GM12878 (cell line): ENCODE measurements at regions not wholly inside any gene's neighbourhood (a gene's known extent, or its start where the extent isn't known, plus 50 kb on each side); places are given as distances from the start of the nearest gene placed in this dataset.
A peak's percentile ranks its signal among the peaks of the same experiment; 100 is the strongest.

Experiments
- CHD4 ChIP-seq: fragments of 200-600 bp; sonication (generic); IDR thresholded peaks from 2 replicates; pipeline ENCODE4 v1.6.1; 2016; ENCODE audit warnings: mild to moderate bottlenecking
- ETV6 ChIP-seq, 2 experiments: fragments of 450-650 bp in 1 of 2; IDR thresholded peaks in 1 of 2; conservative IDR thresholded peaks in 1 of 2; 2 replicates each; pipeline ENCODE4 v1.6.1; 2014; ENCODE audit warnings: antibody characterized with exemption in 1 of 2, borderline replicate concordance in 1 of 2, low read depth in 1 of 2, mild to moderate bottlenecking in 1 of 2, moderate library complexity in 1 of 2
- GATAD2B ChIP-seq: fragments of 450-650 bp; conservative IDR thresholded peaks from 2 replicates; pipeline ENCODE4 v1.6.1; 2017; ENCODE audit warnings: low read depth, mild to moderate bottlenecking, moderate library complexity
- HCFC1 ChIP-seq: fragments of 150-350 bp; IDR thresholded peaks from 2 replicates; pipeline ENCODE4 v1.6.1; 2014; ENCODE audit warnings: low read length
- NFYB ChIP-seq: IDR thresholded peaks from 2 replicates; pipeline ENCODE4 v1.6.1; 2011; ENCODE audit warnings: low read depth, mild to moderate bottlenecking, low read length, improper control_type of control experiment, moderate library complexity; ENCODE audit not compliant: insufficient read depth
- SIN3A ChIP-seq: IDR thresholded peaks from 2 replicates; pipeline ENCODE4 v1.6.1; 2012; ENCODE audit warnings: low read depth, low read length, improper control_type of control experiment
- SREBF1 ChIP-seq: IDR thresholded peaks from 2 replicates; pipeline ENCODE4 v1.6.1; 2012; ENCODE audit warnings: mild to moderate bottlenecking, low read length
- TCF7 ChIP-seq: IDR thresholded peaks from 2 replicates; pipeline ENCODE4 v1.6.1; 2014; ENCODE audit warnings: antibody characterized with exemption, borderline replicate concordance
- ZNF217 ChIP-seq: fragments of 450-650 bp; IDR thresholded peaks from 2 replicates; pipeline ENCODE4 v1.6.1; 2017; ENCODE audit warnings: antibody characterized with exemption, mild to moderate bottlenecking
- ZSCAN29 ChIP-seq: fragments of 450-650 bp; IDR thresholded peaks from 2 replicates; pipeline ENCODE4 v1.6.1; 2017; ENCODE audit warnings: mild to moderate bottlenecking, moderate library complexity
- TF ChIP-seq, protein P1 (sequence below): IDR thresholded peaks from 2 replicates; pipeline ENCODE4 v1.6.1; 2011; ENCODE audit warnings: mild to moderate bottlenecking, low read depth, low read length, moderate library complexity; ENCODE audit not compliant: insufficient replicate concordance
- TF ChIP-seq, protein P2 (sequence below): IDR thresholded peaks from 2 replicates; pipeline ENCODE4 v1.6.1; 2012; ENCODE audit warnings: improper control_type of control experiment, low read depth, low read length; ENCODE audit not compliant: insufficient replicate concordance
- TF ChIP-seq, protein P3 (sequence below): fragments of 450-650 bp; IDR thresholded peaks from 2 replicates; pipeline ENCODE4 v1.6.1; 2016; ENCODE audit warnings: mild to moderate bottlenecking, moderate library complexity, borderline replicate concordance

DNA sequence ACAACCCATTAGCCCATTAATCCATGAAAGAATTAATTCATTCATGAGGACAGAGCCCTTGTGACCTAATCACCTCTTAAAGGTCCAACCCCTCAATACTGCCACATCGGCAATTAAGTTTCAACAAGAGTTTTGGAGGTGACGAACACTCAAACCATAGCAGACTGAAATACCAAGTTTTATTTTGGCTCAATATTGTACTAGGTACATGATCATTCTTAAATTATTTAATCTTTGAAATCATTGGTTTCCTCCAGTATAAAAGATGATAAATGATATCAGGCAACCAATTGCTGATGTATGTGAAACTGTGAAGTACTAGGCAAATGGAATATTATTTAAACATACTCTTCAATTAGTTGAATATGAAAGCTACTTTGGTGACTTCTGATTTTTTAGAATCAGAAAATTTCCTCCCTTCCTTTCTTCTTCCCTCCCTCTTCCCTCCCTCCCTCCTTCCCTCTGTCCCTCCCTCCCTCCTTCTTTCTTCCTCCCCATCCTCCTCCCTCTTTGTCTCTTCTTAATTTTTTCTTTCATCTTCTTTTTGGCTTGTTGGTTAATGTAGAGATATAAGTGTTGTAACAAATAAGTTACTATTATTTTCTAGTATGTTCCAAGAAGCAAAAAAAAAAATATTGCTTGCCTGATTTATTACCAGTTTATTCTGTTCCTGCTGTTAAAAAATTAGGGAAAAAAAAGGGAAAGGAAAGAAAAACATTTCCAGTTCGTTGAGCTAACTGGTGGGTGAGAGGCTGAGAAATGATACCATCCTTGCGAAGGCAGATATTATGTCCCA, 233.9 kb upstream of the ZNF217 start (continued):
- TF ChIP-seq, protein P1, sequence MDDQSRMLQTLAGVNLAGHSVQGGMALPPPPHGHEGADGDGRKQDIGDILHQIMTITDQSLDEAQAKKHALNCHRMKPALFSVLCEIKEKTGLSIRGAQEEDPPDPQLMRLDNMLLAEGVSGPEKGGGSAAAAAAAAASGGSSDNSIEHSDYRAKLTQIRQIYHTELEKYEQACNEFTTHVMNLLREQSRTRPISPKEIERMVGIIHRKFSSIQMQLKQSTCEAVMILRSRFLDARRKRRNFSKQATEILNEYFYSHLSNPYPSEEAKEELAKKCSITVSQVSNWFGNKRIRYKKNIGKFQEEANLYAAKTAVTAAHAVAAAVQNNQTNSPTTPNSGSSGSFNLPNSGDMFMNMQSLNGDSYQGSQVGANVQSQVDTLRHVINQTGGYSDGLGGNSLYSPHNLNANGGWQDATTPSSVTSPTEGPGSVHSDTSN = no peak
- TF ChIP-seq NFYB = no peak
- TF ChIP-seq ZNF217 = 0 out of 2 replicates have a peak, but pooled peaks have one; percentile 28
- TF ChIP-seq HCFC1 = no peak
- TF ChIP-seq ZSCAN29 = no peak
- TF ChIP-seq, protein P2, sequence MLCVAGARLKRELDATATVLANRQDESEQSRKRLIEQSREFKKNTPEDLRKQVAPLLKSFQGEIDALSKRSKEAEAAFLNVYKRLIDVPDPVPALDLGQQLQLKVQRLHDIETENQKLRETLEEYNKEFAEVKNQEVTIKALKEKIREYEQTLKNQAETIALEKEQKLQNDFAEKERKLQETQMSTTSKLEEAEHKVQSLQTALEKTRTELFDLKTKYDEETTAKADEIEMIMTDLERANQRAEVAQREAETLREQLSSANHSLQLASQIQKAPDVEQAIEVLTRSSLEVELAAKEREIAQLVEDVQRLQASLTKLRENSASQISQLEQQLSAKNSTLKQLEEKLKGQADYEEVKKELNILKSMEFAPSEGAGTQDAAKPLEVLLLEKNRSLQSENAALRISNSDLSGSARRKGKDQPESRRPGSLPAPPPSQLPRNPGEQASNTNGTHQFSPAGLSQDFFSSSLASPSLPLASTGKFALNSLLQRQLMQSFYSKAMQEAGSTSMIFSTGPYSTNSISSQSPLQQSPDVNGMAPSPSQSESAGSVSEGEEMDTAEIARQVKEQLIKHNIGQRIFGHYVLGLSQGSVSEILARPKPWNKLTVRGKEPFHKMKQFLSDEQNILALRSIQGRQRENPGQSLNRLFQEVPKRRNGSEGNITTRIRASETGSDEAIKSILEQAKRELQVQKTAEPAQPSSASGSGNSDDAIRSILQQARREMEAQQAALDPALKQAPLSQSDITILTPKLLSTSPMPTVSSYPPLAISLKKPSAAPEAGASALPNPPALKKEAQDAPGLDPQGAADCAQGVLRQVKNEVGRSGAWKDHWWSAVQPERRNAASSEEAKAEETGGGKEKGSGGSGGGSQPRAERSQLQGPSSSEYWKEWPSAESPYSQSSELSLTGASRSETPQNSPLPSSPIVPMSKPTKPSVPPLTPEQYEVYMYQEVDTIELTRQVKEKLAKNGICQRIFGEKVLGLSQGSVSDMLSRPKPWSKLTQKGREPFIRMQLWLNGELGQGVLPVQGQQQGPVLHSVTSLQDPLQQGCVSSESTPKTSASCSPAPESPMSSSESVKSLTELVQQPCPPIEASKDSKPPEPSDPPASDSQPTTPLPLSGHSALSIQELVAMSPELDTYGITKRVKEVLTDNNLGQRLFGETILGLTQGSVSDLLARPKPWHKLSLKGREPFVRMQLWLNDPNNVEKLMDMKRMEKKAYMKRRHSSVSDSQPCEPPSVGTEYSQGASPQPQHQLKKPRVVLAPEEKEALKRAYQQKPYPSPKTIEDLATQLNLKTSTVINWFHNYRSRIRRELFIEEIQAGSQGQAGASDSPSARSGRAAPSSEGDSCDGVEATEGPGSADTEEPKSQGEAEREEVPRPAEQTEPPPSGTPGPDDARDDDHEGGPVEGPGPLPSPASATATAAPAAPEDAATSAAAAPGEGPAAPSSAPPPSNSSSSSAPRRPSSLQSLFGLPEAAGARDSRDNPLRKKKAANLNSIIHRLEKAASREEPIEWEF = no peak
- TF ChIP-seq CHD4 = no peak
- TF ChIP-seq SREBF1 = no peak
- TF ChIP-seq, protein P3, sequence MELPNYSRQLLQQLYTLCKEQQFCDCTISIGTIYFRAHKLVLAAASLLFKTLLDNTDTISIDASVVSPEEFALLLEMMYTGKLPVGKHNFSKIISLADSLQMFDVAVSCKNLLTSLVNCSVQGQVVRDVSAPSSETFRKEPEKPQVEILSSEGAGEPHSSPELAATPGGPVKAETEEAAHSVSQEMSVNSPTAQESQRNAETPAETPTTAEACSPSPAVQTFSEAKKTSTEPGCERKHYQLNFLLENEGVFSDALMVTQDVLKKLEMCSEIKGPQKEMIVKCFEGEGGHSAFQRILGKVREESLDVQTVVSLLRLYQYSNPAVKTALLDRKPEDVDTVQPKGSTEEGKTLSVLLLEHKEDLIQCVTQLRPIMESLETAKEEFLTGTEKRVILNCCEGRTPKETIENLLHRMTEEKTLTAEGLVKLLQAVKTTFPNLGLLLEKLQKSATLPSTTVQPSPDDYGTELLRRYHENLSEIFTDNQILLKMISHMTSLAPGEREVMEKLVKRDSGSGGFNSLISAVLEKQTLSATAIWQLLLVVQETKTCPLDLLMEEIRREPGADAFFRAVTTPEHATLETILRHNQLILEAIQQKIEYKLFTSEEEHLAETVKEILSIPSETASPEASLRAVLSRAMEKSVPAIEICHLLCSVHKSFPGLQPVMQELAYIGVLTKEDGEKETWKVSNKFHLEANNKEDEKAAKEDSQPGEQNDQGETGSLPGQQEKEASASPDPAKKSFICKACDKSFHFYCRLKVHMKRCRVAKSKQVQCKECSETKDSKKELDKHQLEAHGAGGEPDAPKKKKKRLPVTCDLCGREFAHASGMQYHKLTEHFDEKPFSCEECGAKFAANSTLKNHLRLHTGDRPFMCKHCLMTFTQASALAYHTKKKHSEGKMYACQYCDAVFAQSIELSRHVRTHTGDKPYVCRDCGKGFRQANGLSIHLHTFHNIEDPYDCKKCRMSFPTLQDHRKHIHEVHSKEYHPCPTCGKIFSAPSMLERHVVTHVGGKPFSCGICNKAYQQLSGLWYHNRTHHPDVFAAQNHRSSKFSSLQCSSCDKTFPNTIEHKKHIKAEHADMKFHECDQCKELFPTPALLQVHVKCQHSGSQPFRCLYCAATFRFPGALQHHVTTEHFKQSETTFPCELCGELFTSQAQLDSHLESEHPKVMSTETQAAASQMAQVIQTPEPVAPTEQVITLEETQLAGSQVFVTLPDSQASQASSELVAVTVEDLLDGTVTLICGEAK = no peak
- TF ChIP-seq SIN3A = no peak
- TF ChIP-seq GATAD2B = no peak
- no peak for TF ChIP-seq TCF7
- TF ChIP-seq ETV6 (conservative IDR thresholded peaks at IDR 0.05 in 1 of 2, IDR thresholded peaks at IDR 0.05 in 1 of 2; ENCODE audit: borderline replicate concordance in 1 of 2, low read depth in 1 of 2) = 0 out of 4 replicates have a peak, but pooled peaks of 1 of the 2 experiments have one; percentile 75
